GM21737 (cell line): ENCODE measurements at regions not wholly inside any gene's neighbourhood (a gene's known extent, or its start where the extent isn't known, plus 50 kb on each side); places are given as distances from the start of the nearest gene placed in this dataset.
"Not testable (repeated sequence)": the region's sequence is repeated elsewhere in the genome, so short reads cannot be mapped to it uniquely, and the experiment has no call there.

Experiments used
- ATAC-seq: cut with Tn5 transposase; IDR thresholded peaks from one replicate; pipeline ENCODE4 v1.9.1; 2021; ENCODE audit warnings: mild to moderate bottlenecking, moderate library complexity; ENCODE audit not compliant: unreplicated experiment

GRCh38 chr5:112570708-112571444 is 151.8 kb upstream of the EPB41L4A start:
- no peak for ATAC-seq

- ATAC-seq, result no peak
Measured at GRCh38 chr5:112573441-112573840, 154.4 kb upstream of the EPB41L4A start.

GRCh38 chr5:112574536-112574935 is 155.5 kb upstream of the EPB41L4A start:
- no peak for ATAC-seq

GRCh38 chr5:112576298-112576925 is 157.3 kb upstream of the EPB41L4A start:
- ATAC-seq, result no peak

- no peak for ATAC-seq
Measured at GRCh38 chr5:112579599-112580170, 158.0 kb upstream of the APC start.

- ATAC-seq, result no peak
Measured at GRCh38 chr5:112581811-112582320, 155.8 kb upstream of the APC start.

GRCh38 chr5:112583166-112583565 is 154.5 kb upstream of the APC start:
- ATAC-seq, result no peak

- no peak for ATAC-seq
Measured at GRCh38 chr5:112584781-112585180, 152.9 kb upstream of the APC start.

- no peak for ATAC-seq
Measured at GRCh38 chr5:112586596-112587062, 151.1 kb upstream of the APC start.

- ATAC-seq, result not testable (repeated sequence)
Measured at GRCh38 chr5:112590858-112591257, 146.8 kb upstream of the APC start.

- ATAC-seq, result no peak
Measured at GRCh38 chr5:112594095-112594850, 143.4 kb upstream of the APC start.

GRCh38 chr5:112594941-112595340 is 142.7 kb upstream of the APC start:
- no peak for ATAC-seq

- no peak for ATAC-seq
Measured at GRCh38 chr5:112597831-112598230, 139.9 kb upstream of the APC start.

GRCh38 chr5:112600510-112600909 is 137.2 kb upstream of the APC start:
- ATAC-seq, result not testable (repeated sequence)

- ATAC-seq, result no peak
Measured at GRCh38 chr5:112604732-112605630, 132.7 kb upstream of the APC start.

- ATAC-seq, result no peak
Measured at GRCh38 chr5:112608975-112609374, 128.7 kb upstream of the APC start.

- no peak for ATAC-seq
Measured at GRCh38 chr5:112612663-112613062, 125.0 kb upstream of the APC start.

GRCh38 chr5:112614285-112614684 is 123.4 kb upstream of the APC start:
- ATAC-seq, result no peak

GRCh38 chr5:112614986-112615385 is 122.7 kb upstream of the APC start:
- no peak for ATAC-seq
